ENCODE measurements at regions not wholly inside any gene's neighbourhood (a gene's known extent, or its start where the extent isn't known, plus 50 kb on each side); places are given as distances from the start of the nearest gene placed in this dataset.

DNA sequence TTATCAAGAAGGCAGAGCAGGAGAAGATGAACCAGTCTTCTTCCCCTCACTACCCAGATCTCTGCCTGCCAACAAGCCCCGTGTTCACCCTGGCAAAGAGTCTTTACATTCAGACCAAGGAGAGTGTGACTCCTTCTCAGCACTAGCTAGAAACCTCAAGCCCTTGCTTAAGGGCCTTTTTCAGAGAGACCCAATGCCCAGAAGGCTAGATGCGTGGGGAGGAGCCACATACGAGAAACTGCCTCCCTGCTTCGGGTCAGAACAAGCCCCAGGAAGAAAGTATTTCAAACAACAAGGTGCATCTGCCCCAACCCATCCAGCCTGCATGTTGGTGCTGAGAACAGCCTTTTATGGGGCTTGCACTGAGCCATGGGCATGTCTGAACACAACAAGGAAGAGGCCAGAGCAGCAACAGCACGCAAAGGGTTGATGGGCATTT, 152.7 kb upstream of the CAMK1G start:
- H3K9me3 ChIP-seq (ENCODE audit: control insufficient read depth in 2 of 2, low read length in 2 of 2), result no peaks in the 10 kb centered on the region
- H3K4me3 ChIP-seq (ENCODE audit: low read length in 2 of 2), result no peak overlapping the region
- no peaks in the 10 kb centered on the region for H3K36me3 ChIP-seq (ENCODE audit: control insufficient read depth in 2 of 2, insufficient read depth in 2 of 2, low read length in 2 of 2)
- H3K27me3 ChIP-seq (ENCODE audit: control insufficient read depth in 1 of 2, insufficient read depth in 2 of 2, low read length in 2 of 2), result peaks cover 3% of the 10 kb centered on the region in 2 donors
- no peak overlapping the region for H3K27ac ChIP-seq (ENCODE audit: low read length)
- no peak overlapping the region for H3K9ac ChIP-seq (ENCODE audit: low read length in 2 of 2)
- no peaks in the 10 kb centered on the region for H3K4me1 ChIP-seq (ENCODE audit: control insufficient read depth, insufficient read depth, low read length)

DNA sequence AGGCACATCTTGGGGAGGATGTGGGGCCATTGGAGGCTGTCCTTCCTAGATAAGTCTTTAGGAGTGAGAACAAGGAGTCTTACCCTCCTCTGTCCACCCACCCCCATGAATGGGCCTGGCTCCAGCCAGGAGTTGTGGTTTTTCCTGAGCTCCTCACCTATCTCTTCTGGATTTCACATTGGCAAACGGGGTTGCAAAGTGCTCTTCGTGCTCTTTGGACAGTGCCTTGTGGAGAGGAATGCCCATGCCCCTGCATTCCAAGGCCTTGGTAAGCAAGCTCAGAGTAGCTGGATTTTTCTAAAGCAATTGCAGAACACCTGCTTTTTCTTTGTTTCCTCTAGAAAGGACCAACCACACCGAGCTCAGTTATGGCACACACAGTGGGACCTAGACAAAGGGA, 152.1 kb upstream of the CAMK1G start:
- no peaks in the 10 kb centered on the region for H3K4me1 ChIP-seq (ENCODE audit: control insufficient read depth, insufficient read depth, low read length)
- H3K36me3 ChIP-seq (ENCODE audit: control insufficient read depth in 2 of 2, insufficient read depth in 2 of 2, low read length in 2 of 2), result no peaks in the 10 kb centered on the region
- no peak overlapping the region for H3K9ac ChIP-seq (ENCODE audit: low read length in 2 of 2)
- no peaks in the 10 kb centered on the region for H3K9me3 ChIP-seq (ENCODE audit: control insufficient read depth in 2 of 2, low read length in 2 of 2)
- H3K27ac ChIP-seq (ENCODE audit: low read length), result no peak overlapping the region
- no peak overlapping the region for H3K4me3 ChIP-seq (ENCODE audit: low read length in 2 of 2)
- peaks cover 2 to 3% of the 10 kb centered on the region in 2 donors for H3K27me3 ChIP-seq (ENCODE audit: control insufficient read depth in 1 of 2, insufficient read depth in 2 of 2, low read length in 2 of 2)

DNA sequence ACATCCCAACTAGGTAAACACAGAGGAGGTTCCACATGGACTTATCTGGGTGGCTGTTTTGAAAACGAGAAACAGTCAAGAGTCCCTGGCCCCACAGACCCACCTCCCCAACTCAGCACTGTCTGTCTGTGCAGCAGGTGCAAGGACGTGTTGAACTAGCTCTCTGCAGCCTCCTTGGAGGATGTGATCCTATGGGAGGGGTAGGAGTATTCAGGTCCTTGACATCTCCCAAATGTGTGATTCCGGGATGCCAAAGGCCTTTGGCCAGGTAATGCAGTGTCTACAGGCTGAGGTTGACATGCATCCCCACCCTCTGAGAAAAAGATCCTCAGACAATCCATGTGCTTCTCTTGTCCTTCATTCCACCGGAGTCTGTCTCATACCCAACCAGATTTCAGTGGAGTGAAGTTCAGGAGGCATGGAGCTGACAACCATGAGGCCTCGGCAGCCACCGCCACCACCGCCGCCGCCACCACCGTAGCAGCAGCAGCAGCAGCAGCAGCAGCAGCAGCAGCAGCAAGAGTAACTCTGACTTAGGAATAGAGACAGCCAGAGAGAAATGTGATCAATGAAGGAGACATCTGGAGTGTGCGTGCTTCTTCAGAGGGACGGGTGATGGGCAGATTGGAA, 151.6 kb upstream of the CAMK1G start:
- no peak overlapping the region for H3K27ac ChIP-seq (ENCODE audit: low read length)
- H3K4me3 ChIP-seq (ENCODE audit: low read length in 2 of 2), result no peak overlapping the region
- H3K4me1 ChIP-seq (ENCODE audit: control insufficient read depth, insufficient read depth, low read length), result no peaks in the 10 kb centered on the region
- H3K36me3 ChIP-seq (ENCODE audit: control insufficient read depth in 2 of 2, insufficient read depth in 2 of 2, low read length in 2 of 2), result no peaks in the 10 kb centered on the region
- H3K27me3 ChIP-seq (ENCODE audit: control insufficient read depth in 1 of 2, insufficient read depth in 2 of 2, low read length in 2 of 2), result peaks cover 2 to 3% of the 10 kb centered on the region in 2 donors
- no peaks in the 10 kb centered on the region for H3K9me3 ChIP-seq (ENCODE audit: control insufficient read depth in 2 of 2, low read length in 2 of 2)
- H3K9ac ChIP-seq (ENCODE audit: low read length in 2 of 2), result no peak overlapping the region

DNA sequence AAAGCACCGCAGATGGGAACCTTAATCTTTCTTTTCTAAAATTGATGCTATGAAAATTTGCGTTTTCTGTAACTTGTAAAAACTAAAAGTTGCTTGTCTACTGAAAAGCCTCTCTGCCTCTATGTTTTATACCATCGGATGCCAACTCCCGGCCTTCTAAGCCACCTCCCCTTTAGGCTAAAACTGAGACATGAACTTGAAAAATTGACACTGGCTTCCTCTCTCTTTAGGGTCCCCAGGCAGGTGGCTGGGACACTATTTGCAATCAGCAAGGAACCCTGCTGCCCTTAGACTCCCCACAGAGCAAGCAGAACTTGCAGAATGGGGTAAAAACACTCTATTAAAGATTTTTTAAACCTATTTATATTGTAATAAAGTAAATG, 151.1 kb upstream of the CAMK1G start:
- Histone ChIP-seq H3K36me3 (ENCODE audit: control insufficient read depth in 2 of 2, insufficient read depth in 2 of 2, low read length in 2 of 2) (no peaks in the 10 kb centered on the region), H3K27me3 (ENCODE audit: control insufficient read depth in 1 of 2, insufficient read depth in 2 of 2, low read length in 2 of 2) (peaks cover 2 to 3% of the 10 kb centered on the region in 2 donors), H3K4me1 (ENCODE audit: control insufficient read depth, insufficient read depth, low read length) (no peaks in the 10 kb centered on the region), H3K9me3 (ENCODE audit: control insufficient read depth in 2 of 2, low read length in 2 of 2) (no peaks in the 10 kb centered on the region), H3K27ac (ENCODE audit: low read length) (no peak overlapping the region), H3K9ac (ENCODE audit: low read length in 2 of 2) (no peak overlapping the region), H3K4me3 (ENCODE audit: low read length in 2 of 2) (no peak overlapping the region)

DNA sequence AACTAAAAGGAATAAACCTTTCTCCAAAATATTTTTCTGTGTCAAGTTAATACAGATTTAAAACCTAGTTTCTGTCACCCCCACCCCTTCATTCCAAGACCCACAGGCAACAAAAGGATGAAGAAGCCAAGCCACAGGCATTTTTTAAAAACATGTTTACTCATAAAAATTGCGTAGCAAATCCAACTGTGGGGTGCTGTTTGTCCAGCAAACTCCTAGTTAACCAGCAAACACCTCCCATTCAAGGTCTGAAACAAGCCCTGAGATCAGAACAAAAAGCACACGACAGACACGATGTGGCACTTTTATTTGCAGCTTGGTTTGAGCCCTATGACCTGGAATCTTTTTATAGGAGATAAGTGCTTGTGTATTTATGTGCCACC, 149.9 kb upstream of the CAMK1G start:
- no peaks in the 10 kb centered on the region for H3K36me3 ChIP-seq (ENCODE audit: control insufficient read depth in 2 of 2, insufficient read depth in 2 of 2, low read length in 2 of 2)
- H3K4me1 ChIP-seq (ENCODE audit: control insufficient read depth, insufficient read depth, low read length), result no peaks in the 10 kb centered on the region
- H3K9ac ChIP-seq (ENCODE audit: low read length in 2 of 2), result no peak overlapping the region
- H3K27me3 ChIP-seq (ENCODE audit: control insufficient read depth in 1 of 2, insufficient read depth in 2 of 2, low read length in 2 of 2), result peaks cover 0 to 2% of the 10 kb centered on the region in 2 donors
- no peak overlapping the region for H3K27ac ChIP-seq (ENCODE audit: low read length)
- H3K9me3 ChIP-seq (ENCODE audit: control insufficient read depth in 2 of 2, low read length in 2 of 2), result no peaks in the 10 kb centered on the region
- H3K4me3 ChIP-seq (ENCODE audit: low read length in 2 of 2), result no peak overlapping the region

DNA sequence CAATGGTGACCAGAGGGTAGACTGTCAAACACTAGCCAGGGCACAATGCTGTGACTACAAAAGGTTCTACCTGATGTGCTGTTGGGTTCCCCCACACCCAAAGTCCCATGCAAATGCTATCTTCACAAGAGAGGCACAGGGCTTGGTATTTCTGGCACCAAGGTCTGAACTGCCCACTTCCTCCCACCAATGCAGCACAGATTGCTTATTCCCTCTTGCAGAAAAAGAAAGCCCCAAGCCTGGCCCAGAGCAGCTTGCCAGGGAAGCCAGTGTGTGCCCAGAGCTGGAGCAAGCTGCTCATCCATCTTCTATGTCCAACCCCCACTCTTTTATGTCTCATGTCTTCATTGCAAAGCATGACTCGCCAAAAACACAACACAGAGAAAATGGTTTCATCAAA, 149.4 kb upstream of the CAMK1G start:
- Histone ChIP-seq H3K9me3 (ENCODE audit: control insufficient read depth in 2 of 2, low read length in 2 of 2) (no peaks in the 10 kb centered on the region), H3K27ac (ENCODE audit: low read length) (no peak overlapping the region), H3K4me1 (ENCODE audit: control insufficient read depth, insufficient read depth, low read length) (no peaks in the 10 kb centered on the region), H3K4me3 (ENCODE audit: low read length in 2 of 2) (no peak overlapping the region), H3K9ac (ENCODE audit: low read length in 2 of 2) (no peak overlapping the region), H3K36me3 (ENCODE audit: control insufficient read depth in 2 of 2, insufficient read depth in 2 of 2, low read length in 2 of 2) (no peaks in the 10 kb centered on the region), H3K27me3 (ENCODE audit: control insufficient read depth in 1 of 2, insufficient read depth in 2 of 2, low read length in 2 of 2) (peaks cover 0 to 2% of the 10 kb centered on the region in 2 donors)

DNA sequence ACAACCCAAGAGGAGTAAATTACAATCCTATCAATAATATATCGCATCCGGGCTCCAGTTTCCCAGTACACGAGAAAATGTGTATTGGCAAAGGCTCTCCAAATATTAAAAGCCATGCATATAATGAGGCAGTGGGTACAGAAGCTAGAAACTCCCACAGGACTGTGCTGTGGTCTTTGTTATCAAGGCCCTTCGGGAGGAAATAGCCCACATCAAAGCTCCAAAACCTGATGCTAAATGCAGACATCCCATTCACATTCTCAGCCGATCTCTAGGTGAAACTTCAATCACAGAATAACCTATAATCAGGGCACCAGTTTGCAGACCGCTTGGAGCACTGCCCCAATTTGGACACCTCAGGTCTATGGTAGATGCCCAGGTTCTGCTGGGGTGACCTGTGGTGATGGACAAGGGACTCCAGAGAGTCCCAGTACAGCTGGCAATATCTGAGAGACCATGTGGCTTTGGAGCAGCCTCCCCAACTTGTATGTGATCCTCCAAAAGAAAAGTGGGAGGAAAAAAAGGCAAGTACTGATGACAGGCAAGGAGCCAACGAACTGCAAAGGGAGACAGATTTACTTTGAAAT, 148.8 kb upstream of the CAMK1G start:
- Histone ChIP-seq H3K9me3 (ENCODE audit: control insufficient read depth in 2 of 2, low read length in 2 of 2) (no peaks in the 10 kb centered on the region), H3K4me3 (ENCODE audit: low read length in 2 of 2) (no peak overlapping the region), H3K27ac (ENCODE audit: low read length) (no peak overlapping the region), H3K4me1 (ENCODE audit: control insufficient read depth, insufficient read depth, low read length) (no peaks in the 10 kb centered on the region), H3K27me3 (ENCODE audit: control insufficient read depth in 1 of 2, insufficient read depth in 2 of 2, low read length in 2 of 2) (peaks cover 0 to 2% of the 10 kb centered on the region in 2 donors), H3K9ac (ENCODE audit: low read length in 2 of 2) (no peak overlapping the region), H3K36me3 (ENCODE audit: control insufficient read depth in 2 of 2, insufficient read depth in 2 of 2, low read length in 2 of 2) (no peaks in the 10 kb centered on the region)

DNA sequence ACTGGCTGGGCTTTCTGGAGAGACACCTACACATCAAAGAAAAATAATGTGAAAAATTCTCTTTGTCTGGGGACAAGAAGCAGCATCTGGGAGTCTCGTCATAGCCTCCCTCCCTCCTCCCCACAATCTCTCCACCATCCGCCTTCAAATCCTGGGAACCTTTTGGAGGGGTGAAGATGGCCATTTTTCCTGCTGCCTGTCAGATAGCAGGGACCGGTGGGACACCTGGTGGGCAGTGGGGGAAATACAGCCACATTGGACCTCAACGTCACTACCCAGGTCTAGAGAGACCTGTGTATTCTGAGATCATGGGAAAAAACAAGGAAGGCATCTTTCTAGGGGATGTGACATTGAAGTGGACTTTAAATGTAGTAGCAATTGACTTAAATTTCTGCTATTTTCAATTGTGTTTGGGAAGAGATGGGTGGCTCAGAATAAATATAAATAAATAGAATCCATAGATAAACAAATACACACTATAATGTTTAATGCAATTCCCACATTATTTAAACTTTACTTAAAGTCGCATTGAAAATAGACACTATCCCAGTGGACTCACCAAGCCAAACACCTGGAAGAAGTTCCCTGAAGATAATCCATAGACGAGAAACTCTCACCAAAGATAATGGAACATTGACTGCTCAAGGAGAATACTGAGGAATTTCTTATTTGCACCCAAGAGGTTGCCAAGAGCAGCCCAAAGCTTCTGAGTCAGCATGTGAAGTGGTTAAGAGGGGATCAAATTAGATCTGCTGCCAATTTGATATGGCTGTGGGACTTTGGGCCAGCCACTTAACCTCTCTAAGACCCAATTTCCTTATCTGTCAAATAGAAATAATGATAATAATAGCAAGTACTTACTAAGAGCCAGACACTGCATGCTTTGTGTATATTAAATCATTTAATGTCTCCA, 147.6 kb upstream of the CAMK1G start:
- Histone ChIP-seq H3K4me3 (ENCODE audit: low read length in 2 of 2) (no peak overlapping the region), H3K27ac (ENCODE audit: low read length) (no peak overlapping the region), H3K27me3 (ENCODE audit: control insufficient read depth in 1 of 2, insufficient read depth in 2 of 2, low read length in 2 of 2) (peaks cover 0 to 2% of the 10 kb centered on the region in 2 donors), H3K4me1 (ENCODE audit: control insufficient read depth, insufficient read depth, low read length) (no peaks in the 10 kb centered on the region), H3K36me3 (ENCODE audit: control insufficient read depth in 2 of 2, insufficient read depth in 2 of 2, low read length in 2 of 2) (no peaks in the 10 kb centered on the region), H3K9ac (ENCODE audit: low read length in 2 of 2) (no peak overlapping the region), H3K9me3 (ENCODE audit: control insufficient read depth in 2 of 2, low read length in 2 of 2) (no peaks in the 10 kb centered on the region)

DNA sequence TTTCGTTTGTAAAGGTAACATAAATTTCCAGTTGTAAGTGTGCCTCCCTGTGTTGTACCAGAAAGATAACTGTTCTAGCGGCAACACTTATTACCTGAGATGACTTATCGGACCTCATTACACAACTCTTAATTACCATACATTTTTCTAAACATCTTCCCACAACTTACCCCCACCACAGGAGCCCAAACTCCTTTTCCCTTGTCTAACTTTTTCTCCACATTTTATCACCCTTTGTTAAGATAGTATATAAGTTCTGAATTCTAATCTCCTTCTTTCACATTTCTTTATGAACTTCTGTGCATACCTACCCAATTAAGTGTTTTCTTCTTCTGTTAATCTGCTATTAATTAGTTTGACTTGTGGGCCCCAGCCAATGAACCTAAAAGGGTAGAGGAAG, 143.7 kb upstream of the CAMK1G start:
- Histone ChIP-seq H3K4me3 (ENCODE audit: low read length in 2 of 2) (no peak overlapping the region), H3K27me3 (ENCODE audit: control insufficient read depth in 1 of 2, insufficient read depth in 2 of 2, low read length in 2 of 2) (no peaks in the 10 kb centered on the region), H3K27ac (ENCODE audit: low read length) (no peak overlapping the region), H3K36me3 (ENCODE audit: control insufficient read depth in 2 of 2, insufficient read depth in 2 of 2, low read length in 2 of 2) (no peaks in the 10 kb centered on the region), H3K9me3 (ENCODE audit: control insufficient read depth in 2 of 2, low read length in 2 of 2) (no peaks in the 10 kb centered on the region), H3K9ac (ENCODE audit: low read length in 2 of 2) (no peak overlapping the region), H3K4me1 (ENCODE audit: control insufficient read depth, insufficient read depth, low read length) (no peaks in the 10 kb centered on the region)

DNA sequence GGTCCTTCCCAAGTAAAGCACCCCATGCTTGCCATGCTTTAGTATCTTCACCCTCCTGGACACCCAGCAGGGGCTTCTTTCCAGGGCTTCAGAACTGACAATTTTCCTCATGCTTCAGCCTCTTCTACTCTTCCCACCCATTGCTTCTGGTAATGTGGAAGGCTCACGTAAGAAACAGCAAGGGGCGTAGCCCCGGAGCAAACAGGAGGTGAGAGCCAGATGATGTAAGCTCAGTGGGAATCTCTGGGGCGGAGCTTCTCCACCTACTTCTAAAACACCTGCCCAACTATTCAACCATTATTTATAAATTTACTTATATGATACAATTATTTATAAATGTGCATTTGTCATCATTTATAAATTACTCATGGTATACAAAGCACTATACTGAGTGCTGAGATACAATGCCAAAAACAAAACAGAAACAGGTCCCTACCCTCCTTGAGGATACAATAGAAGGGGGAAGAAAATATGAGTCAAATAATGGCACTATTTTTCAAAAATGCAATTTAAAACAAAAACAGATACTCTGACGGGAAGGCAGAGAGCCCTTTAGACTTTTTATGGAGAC, 140.1 kb upstream of the CAMK1G start:
- Histone ChIP-seq H3K4me3 (ENCODE audit: low read length in 2 of 2) (no peak overlapping the region), H3K9ac (ENCODE audit: low read length in 2 of 2) (no peak overlapping the region), H3K9me3 (ENCODE audit: control insufficient read depth in 2 of 2, low read length in 2 of 2) (no peaks in the 10 kb centered on the region), H3K4me1 (ENCODE audit: control insufficient read depth, insufficient read depth, low read length) (no peaks in the 10 kb centered on the region), H3K27ac (ENCODE audit: low read length) (no peak overlapping the region), H3K36me3 (ENCODE audit: control insufficient read depth in 2 of 2, insufficient read depth in 2 of 2, low read length in 2 of 2) (no peaks in the 10 kb centered on the region), H3K27me3 (ENCODE audit: control insufficient read depth in 1 of 2, insufficient read depth in 2 of 2, low read length in 2 of 2) (no peaks in the 10 kb centered on the region)

All from stomach smooth muscle (tissue), 2 donors.